SU-DHL-6 (cell line): ENCODE measurements at regions not wholly inside any gene's neighbourhood (a gene's known extent, or its start where the extent isn't known, plus 50 kb on each side); places are given as distances from the start of the nearest gene placed in this dataset.

Experiments
- H2AFZ ChIP-seq: fragments of 200-600 bp; sonication (generic); 2 replicates; pipeline ENCODE4 v1.6.1; 2014; ENCODE audit warnings: low read depth, mild to moderate bottlenecking, moderate library complexity, mixed read lengths, antibody characterized with exemption, low read length; ENCODE audit not compliant: severe bottlenecking
- H3F3A ChIP-seq: fragments of 200-600 bp; shearing (Covaris generic); 2 replicates; pipeline ENCODE4 v1.6.0; 2016; ENCODE audit warnings: antibody characterized with exemption, mild to moderate bottlenecking; ENCODE audit not compliant: insufficient read depth
- H3K27ac ChIP-seq: fragments of 200-600 bp; sonication (generic); 2 replicates; pipeline ENCODE4 v1.5.1; 2016; ENCODE audit warnings: low read depth, mild to moderate bottlenecking, low read length, moderate library complexity, mixed read lengths
- H3K27me3 ChIP-seq: fragments of 200-600 bp; sonication (generic), shearing (Covaris generic); 2 replicates; pipeline ENCODE4 v1.6.0; 2014; ENCODE audit warnings: mild to moderate bottlenecking, low read length
- H3K36me3 ChIP-seq: fragments of 200-600 bp; sonication (generic); 2 replicates; pipeline ENCODE4 v1.6.1; 2014; ENCODE audit warnings: mild to moderate bottlenecking, low read length, mixed read lengths
- H3K4me2 ChIP-seq: fragments of 300-600, 200-600 bp; shearing (Covaris generic), sonication (generic); 2 replicates; pipeline ENCODE4 v1.6.0; 2014; ENCODE audit warnings: low read length, low read depth, mild to moderate bottlenecking; ENCODE audit not compliant: poor library complexity, severe bottlenecking
- H3K4me3 ChIP-seq: fragments of 200-600 bp; sonication (generic); 2 replicates; pipeline ENCODE4 v1.5.1; 2014; ENCODE audit warnings: antibody characterized with exemption, low read length, mild to moderate bottlenecking, mixed read lengths; ENCODE audit not compliant: insufficient read depth, poor library complexity, severe bottlenecking
- H3K79me2 ChIP-seq: fragments of 200-600 bp; sonication (generic); 2 replicates; pipeline ENCODE4 v1.6.1; 2014; ENCODE audit warnings: mild to moderate bottlenecking, low read length, moderate library complexity; ENCODE audit not compliant: insufficient read depth
- H3K9ac ChIP-seq: fragments of 200-600 bp; sonication (generic); 2 replicates; pipeline ENCODE4 v1.7.0; 2014; ENCODE audit warnings: mild to moderate bottlenecking, low read length
- H3K9me2 ChIP-seq: fragments of 200-600 bp; sonication (generic); replicated peaks from 2 replicates; pipeline ENCODE4 v1.6.1; 2014; ENCODE audit warnings: low read length; ENCODE audit not compliant: insufficient read depth
- H3K9me3 ChIP-seq: fragments of 200-600 bp; sonication (generic); 2 replicates; pipeline ENCODE4 v1.6.1; 2014; ENCODE audit warnings: low read length, mixed read lengths; ENCODE audit not compliant: insufficient read depth
- H4K20me1 ChIP-seq: fragments of 200-600 bp; sonication (generic); 2 replicates; pipeline ENCODE4 v1.6.1; 2014; ENCODE audit warnings: low read depth, mild to moderate bottlenecking, antibody characterized with exemption, low read length, moderate library complexity, mixed read lengths
- EZH2phosphoT487 ChIP-seq: fragments of 200-600 bp; sonication (generic), shearing (Covaris generic); conservative IDR thresholded peaks from 2 replicates; pipeline ENCODE4 v1.6.1; 2018; ENCODE audit warnings: mild to moderate bottlenecking, antibody characterized with exemption, low read length, moderate library complexity, mixed read lengths
- TF ChIP-seq, protein P1 (sequence below): fragments of 200-600 bp; sonication (generic); IDR thresholded peaks from one replicate; pipeline ENCODE4 v1.5.1; 2017; ENCODE audit warnings: antibody characterized with exemption, mild to moderate bottlenecking, low read length, moderate library complexity; ENCODE audit not compliant: insufficient read depth, poor library complexity, severe bottlenecking

- no peaks in the 10 kb centered on the region for H3K79me2 ChIP-seq
- H3K4me3 ChIP-seq: no peak overlapping the region
- no peaks in the 10 kb centered on the region for H3F3A ChIP-seq
- H3K9me2 ChIP-seq: no peaks in the 10 kb centered on the region
- H2AFZ ChIP-seq: no peak overlapping the region
- H3K4me2 ChIP-seq: no peak overlapping the region
- TF ChIP-seq, protein P1, sequence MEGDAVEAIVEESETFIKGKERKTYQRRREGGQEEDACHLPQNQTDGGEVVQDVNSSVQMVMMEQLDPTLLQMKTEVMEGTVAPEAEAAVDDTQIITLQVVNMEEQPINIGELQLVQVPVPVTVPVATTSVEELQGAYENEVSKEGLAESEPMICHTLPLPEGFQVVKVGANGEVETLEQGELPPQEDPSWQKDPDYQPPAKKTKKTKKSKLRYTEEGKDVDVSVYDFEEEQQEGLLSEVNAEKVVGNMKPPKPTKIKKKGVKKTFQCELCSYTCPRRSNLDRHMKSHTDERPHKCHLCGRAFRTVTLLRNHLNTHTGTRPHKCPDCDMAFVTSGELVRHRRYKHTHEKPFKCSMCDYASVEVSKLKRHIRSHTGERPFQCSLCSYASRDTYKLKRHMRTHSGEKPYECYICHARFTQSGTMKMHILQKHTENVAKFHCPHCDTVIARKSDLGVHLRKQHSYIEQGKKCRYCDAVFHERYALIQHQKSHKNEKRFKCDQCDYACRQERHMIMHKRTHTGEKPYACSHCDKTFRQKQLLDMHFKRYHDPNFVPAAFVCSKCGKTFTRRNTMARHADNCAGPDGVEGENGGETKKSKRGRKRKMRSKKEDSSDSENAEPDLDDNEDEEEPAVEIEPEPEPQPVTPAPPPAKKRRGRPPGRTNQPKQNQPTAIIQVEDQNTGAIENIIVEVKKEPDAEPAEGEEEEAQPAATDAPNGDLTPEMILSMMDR: no peak
- no peak for TF ChIP-seq EZH2phosphoT487
- H4K20me1 ChIP-seq: no peaks in the 10 kb centered on the region
- H3K27ac ChIP-seq: no peak overlapping the region
- H3K9me3 ChIP-seq: no peaks in the 10 kb centered on the region; the same call in 1 of the 2 replicates
- no peaks in the 10 kb centered on the region for H3K27me3 ChIP-seq
- no peak overlapping the region for H3K9ac ChIP-seq
- H3K36me3 ChIP-seq: no peaks in the 10 kb centered on the region
Observed at GRCh38 chr5:125160787-125161502, 414.5 kb upstream of the ZNF608 start.

DNA sequence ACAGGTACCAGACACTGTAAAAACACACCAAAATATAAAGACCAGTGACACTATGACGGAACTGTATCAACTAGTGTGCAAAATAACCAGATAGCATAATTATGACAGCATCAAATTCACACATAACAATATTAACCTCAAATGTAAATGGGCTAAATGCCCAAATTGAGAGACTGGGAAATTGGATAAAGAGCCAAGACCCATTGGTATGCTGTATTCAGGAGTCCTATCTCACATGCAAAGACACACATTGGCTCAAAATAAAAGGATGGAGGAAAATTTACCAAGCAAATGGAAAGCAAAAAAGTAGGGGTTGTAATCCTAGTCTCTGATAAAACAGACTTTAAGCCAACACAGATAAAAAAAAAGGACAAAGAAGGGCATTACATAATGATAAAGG is 416.3 kb upstream of the ZNF608 start:
- Histone ChIP-seq H3K4me2 (no peak overlapping the region), H3K27me3 (no peaks in the 10 kb centered on the region), H2AFZ (no peak overlapping the region), H3K79me2 (no peaks in the 10 kb centered on the region), H3K9me2 (no peaks in the 10 kb centered on the region), H3K36me3 (no peaks in the 10 kb centered on the region), H4K20me1 (no peaks in the 10 kb centered on the region), H3K9ac (no peak overlapping the region), H3K9me3 (no peaks in the 10 kb centered on the region; the same call in 1 of the 2 replicates), H3K27ac (no peak overlapping the region), H3K4me3 (no peak overlapping the region), H3F3A (no peaks in the 10 kb centered on the region)
- TF ChIP-seq, protein P1: no peak
- TF ChIP-seq EZH2phosphoT487: no peak

- Histone ChIP-seq H2AFZ (no peak overlapping the region), H3K9me2 (no peaks in the 10 kb centered on the region), H3K4me2 (no peak overlapping the region), H3K9me3 (no peaks in the 10 kb centered on the region), H3F3A (no peaks in the 10 kb centered on the region), H3K27ac (no peak overlapping the region), H4K20me1 (no peaks in the 10 kb centered on the region), H3K9ac (no peak overlapping the region), H3K79me2 (no peaks in the 10 kb centered on the region), H3K36me3 (no peaks in the 10 kb centered on the region), H3K27me3 (no peaks in the 10 kb centered on the region), H3K4me3 (no peak overlapping the region)
- no peak for TF ChIP-seq EZH2phosphoT487
- TF ChIP-seq, protein P1: no peak
Observed at GRCh38 chr5:125169396-125169795, 423.0 kb upstream of the ZNF608 start.
